Non-pigmented ciliary epithelial cell (primary cell): ENCODE measurements at regions not wholly inside any gene's neighbourhood (a gene's known extent, or its start where the extent isn't known, plus 50 kb on each side); places are given as distances from the start of the nearest gene placed in this dataset.

ENCODE experiments used
- DNase-seq: peaks from one replicate; pipeline ENCODE4 v3.0.0-alpha.2; 2010; ENCODE audit warnings: low read depth

DNA sequence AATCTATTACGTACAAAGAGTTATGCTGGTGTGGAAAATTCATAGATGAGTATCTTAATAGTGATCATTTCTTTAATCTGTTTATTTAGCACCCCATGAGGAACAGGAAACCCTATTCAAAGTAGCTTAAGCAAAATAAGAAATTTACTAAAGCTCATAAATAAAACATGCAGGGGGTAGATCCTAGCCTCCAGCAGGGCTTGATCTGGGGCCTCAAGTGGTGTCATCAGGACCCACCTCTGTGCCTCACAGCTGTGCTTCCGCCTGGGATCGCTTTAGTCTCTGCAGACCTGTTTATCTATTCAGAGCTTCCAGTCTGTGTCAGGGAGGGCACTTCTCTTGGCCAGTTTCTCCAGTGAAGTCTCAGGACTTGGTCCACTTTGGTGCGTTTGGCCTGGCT, 171.0 kb upstream of the SLC24A5 start:
- no peak for DNase-seq

DNA sequence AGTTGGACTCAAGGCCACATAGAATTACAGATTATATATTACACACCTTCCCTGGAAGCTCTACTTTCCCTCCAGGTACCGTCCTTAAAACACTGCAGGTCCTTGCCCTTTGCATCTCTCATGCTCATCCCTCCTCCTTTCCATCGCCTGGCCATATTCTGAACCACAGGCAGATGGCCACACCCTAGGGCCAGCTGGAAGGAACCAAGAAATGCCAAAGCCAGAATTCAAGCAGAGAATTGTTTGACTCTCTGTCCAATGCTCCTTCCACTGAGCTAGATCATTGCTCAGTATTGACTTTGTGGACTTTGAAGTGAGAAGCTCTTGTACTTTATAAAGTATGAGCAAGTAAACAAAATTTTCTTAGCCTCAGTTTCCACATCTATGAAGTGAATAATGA, 170.3 kb upstream of the SLC24A5 start:
- no peak for DNase-seq

DNA sequence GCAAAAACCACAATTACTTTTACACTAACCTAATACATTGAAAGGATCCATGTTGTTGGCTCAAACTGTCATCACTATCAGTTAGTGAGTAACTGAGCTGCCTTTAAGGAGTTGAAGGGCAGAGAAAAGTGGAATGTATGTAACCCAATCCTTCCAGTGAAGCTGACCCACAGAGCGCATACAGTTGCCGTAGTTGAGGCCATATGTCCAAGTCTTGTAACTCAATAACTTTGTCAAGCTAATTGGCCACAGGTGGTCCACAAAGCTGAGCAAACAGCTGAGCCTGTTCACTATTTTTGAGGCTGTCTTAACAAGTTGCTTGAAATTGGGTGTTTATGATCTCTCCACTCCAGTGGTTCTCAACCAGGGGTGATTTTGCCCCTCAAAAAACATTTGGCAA, 169.0 kb upstream of the SLC24A5 start:
- no peak for DNase-seq

DNA sequence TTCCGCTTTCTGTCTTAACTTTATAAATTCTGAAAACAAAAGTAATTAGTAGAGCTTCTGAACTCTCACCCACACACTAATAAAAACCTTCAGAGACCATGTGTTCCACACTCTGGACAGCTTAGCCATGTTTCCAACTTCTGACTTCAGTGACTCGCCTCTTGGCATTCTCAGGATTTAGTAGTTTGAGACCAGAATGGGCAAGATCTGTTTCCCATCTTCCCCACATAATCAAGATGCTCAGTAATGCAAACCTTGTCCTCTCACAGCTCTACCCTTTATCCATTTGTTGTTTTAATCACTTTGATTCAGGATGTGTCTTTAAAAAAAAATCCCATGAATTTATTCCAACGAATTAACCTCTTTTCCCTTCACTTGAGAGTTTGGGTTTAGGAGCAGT, 166.6 kb upstream of the SLC24A5 start:
- no peak for DNase-seq

DNA sequence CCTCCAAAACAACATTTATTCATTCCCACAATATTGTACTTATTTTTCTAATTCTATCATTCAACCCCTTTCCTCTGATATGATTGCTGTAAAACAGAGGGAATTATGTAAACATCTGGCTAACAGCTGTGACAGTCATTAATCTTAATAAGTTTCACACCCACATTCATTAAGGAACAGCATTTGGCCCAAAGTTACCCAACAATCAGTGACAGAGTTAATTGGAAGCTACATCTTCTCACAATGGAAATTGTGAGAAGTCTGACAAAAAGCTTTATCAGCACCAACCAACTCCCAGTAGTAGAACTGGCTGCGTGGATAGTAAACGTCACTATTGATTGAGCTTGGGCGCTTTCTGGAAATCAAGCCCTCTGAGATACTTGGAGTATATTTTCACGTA, 165.8 kb upstream of the SLC24A5 start:
- no peak for DNase-seq

DNA sequence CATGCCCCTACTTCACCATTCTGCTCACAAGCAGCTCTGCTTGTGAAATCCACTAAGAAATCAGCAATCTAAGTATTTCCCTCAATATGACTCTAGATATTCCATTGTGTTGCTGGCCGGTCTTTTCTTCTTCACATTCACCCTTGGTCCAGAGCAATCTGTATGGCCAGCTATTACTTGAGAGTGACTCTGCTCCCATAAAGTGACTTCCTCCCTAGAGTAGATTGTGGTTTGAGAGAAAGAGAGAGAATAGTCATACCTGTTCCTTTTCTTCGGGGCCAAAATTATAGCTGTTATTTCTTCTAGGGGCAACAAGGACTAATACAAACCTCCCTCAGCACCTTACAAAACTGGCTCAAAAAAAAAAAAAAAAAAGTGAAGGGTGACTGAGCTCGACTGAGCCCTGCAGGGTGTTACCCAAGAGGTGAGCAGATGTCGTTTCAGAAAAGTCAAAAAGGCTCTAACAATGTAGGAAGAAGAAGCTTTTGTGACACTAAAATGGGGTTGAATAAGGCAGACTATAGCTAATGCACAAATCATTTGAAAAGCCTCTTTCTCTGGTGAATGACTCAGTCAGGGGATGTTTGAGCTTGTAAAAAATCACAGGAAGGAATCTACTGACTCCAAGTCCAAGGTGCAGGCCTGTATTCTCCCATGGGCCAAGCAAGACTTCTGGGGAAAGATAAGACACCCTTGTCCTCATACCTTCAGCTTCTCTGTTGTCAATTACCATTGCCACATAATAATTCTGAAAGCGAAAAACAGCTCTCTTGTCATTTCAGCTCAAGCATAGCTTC, 161.0 kb upstream of the SLC24A5 start:
- no peak for DNase-seq

DNA sequence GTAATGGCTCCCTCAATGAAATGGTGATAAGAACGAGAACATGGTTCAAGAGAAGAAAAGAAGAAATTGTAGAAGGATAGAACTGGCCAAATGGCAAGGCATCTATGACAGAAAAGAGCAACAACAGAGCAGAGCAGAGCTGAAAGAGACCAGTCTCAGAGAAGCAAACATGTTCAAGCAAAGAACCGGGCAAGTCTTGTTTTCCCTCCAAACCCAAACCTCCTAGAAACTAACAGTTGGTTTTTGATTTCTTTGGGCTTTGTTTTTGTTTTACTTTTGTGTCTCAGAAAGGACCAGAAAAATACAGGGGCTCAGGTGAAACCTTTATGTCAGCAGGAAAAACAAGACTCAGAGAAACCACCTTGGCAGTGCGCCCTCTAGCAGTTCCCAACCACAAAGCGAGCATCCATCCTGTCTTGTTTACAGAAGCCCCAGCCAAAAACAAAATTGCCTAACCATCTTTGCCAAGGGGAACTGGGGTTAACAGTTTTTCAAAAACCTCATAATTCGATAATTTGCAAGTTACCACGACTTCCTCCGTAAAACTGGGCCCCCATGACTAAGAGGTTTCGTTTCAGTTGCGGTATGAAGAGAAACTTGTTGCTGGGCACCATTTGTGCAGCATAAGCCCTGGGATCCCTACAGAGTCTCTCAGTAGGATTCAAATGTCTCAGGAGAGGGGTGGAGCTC, 159.2 kb upstream of the SLC24A5 start:
- DNase-seq, result no peak

DNA sequence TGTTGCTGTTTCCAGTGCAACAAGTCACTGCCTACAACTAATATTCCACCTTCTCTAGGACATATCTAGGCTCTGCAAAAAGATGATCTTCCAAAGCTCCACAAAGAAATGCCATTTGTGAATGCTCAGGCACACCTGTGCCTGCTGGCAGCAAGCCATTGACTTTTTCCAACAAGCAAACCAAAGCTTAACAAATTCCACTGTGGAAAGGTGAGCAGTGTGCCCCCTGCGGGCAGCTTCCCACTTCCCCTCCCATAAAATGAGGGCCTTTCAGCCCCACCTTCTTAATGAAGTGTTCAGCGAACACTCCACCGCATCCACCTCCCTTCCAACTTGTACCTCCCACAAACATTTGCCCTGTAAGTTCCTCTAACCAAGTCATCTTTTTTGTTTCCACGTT, 157.5 kb upstream of the SLC24A5 start:
- no peak for DNase-seq

DNA sequence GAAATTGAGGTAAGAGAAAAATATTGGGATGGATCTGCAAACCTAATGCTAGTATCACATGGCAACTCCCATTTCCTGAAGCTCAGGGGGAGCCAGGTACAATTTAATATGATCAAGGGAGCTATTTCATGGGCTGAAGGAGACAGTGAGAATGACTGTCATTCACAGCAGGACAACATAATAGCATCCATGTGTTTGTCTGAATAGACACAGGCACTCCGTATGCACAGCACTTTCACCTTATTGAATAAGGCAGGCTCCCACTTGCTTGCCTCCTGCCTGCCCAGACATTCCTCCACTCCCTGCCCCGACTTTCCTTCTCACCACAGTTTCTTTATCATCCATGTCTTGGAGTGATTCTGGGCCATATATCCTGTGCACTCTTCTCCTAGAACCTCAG, 156.6 kb upstream of the SLC24A5 start:
- no peak for DNase-seq

DNA sequence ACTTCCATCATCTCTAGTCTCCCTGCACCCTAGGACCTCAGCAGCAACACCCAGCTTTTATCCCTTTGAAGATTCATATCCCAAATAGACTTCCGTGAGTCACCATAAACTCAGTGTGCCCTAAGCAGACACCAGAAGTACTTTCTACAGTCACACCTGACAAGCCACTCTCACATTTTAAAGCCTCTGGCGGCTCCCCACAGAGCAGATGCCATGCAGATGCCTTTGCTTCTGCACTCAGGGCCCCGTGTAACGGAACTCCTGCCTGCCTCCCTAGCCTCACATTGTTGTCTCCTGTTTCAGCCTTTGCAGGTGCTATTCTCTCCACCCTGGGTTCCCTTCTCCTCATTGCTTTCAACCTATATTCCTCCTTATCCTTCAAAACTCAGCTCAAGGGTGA, 155.5 kb upstream of the SLC24A5 start:
- no peak for DNase-seq

DNA sequence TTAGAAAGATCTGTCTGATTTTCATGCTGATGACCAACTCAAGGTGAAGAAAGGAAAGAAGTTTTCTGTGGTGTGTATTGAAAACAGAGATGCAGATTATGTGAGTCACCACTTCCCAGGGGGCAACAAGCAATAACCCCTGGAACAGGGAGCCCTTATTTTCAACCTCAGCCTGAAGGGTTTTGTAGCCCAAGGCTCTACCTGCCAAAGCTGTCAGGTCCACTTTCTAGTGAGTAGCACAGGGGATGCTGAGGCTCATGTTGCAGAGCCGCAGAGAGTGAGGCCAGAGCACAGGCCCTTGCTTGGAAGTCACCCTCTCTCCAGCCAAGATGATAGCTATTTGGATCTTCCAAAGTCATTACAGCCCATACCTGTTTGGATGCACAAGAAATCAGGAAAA, 152.2 kb upstream of the SLC24A5 start:
- no peak for DNase-seq

DNA sequence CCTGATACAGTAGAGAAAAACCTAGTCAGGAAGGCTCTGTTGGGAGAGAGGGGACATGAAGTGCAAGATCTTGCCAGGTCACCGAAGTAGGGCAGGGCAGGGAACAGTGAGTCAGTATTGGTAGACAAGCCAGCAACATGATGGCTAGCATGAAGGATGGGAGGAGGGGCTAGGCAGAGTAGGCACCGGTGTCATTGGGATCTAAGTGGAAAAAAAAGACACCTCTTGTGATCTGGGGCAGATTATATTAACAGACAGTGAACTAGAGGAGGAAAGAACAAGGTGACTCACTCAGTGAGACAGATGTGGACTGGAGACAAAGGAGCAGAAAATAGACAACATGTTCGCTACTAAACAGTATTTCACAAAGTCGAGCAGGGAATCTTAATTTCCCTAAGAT, 149.2 kb upstream of the SLC24A5 start:
- DNase-seq, result no peak

DNA sequence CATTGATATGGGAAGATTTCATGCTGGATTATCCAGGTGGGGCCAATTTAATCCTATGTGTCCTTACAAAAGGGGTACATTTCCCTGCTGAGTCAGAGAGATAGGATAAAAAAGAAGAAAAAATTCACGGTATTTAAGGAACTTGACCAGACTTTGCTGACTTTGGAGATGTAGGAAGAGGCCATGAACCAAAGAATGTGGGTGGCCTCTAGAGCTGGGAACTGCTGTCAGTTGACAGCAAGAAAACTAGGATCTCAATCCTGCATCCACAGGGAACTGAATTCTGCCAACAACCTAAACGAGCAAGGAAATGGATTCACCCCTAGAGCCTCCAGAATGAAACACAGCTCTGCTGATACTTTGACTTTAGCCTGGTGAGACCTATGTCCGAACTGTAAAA, 148.1 kb upstream of the SLC24A5 start:
- no peak for DNase-seq

DNA sequence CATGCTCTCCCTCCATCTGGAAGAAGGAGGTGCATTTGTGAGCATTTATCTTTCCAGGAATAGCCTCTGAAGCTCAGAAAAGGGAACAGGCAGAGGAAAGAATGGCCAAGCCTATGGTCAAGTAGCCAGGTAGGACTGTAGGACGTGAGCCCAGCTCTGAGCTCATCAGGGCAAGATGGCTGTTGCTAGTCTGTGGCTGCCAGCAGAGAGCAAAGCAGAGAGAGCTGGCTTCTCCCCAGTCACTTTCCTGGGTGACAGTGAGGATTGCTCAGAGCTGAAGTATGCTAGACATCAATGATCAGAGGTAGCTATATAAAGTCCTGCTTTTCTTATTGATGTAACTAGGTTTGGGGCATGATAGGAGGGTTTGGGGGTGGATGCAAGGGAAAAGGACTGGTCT, 146.1 kb upstream of the SLC24A5 start:
- no peak for DNase-seq

DNA sequence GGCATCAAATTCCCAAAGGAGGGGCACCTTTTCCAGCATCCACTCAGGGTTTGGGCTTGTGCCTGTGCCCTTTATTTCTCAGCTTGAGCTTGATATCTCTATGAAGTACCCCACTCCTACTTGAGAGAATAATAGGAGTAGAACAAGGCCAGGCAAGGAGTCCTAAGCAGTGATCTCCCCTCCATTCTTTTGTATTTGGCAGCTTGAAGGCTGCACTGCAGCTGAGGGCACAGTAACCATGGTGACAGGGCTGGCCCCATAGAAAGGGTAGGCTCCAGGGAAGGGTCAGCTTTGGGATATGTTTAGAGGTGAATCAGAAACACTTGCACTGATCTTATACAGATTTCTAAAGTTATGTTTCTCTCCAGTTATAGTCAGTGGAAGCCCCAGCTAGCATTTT, 145.4 kb upstream of the SLC24A5 start:
- no peak for DNase-seq

DNA sequence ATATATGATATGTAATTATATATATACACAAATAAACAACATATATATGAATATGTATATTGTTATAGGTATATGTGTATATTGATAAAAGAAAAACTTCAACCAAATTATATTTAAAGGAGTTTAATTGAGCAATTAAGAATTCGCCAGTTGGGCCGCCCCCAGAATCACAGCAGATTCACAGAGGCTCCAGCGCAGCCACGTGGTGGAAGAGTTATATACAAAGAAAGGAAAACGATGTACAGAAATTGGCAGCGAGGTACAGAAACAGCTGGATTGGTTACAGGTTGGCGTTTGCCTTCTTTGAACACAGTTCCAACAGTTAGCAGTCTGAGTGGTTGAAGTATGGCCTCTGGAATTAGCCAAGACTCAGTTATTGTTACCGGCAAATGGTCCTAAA, 137.3 kb upstream of the SLC24A5 start:
- no peak for DNase-seq

DNA sequence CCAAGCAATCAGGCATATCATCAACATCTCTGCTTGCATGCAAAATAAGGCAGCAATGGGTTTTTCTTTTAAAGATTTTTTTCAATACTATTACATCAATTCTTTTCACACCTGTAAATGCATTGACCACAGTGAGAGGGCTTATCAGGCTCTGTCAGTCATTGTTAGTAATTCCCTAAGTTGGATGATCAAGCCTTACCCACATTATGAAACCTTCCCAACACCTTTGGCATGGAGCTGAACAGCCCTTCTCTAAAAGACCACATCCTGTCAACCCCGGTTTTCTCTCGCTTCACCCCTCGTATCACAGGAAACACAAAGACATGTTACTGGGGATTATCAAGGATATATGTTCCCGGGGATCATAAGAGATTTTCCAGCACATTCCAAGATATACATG, 135.2 kb upstream of the SLC24A5 start:
- no peak for DNase-seq

DNA sequence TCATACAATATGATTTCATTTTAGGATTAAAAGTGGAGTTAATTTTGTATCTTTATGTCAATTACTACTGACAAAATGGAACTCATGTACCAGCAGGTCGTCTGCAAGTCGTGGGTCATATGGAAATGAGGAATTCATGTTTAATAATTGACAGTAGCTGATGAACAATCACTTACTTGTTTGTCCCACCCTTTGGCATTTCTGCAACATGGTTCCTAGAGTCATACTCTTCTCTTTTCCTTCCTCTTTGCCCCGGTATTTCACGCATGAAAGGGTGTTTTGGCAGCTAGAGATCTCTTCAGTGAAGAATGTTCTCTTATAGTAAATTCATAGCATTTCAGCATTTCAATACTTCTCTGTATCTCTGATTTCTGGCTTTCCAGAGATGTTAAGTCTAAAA, 133.3 kb upstream of the SLC24A5 start:
- no peak for DNase-seq

DNA sequence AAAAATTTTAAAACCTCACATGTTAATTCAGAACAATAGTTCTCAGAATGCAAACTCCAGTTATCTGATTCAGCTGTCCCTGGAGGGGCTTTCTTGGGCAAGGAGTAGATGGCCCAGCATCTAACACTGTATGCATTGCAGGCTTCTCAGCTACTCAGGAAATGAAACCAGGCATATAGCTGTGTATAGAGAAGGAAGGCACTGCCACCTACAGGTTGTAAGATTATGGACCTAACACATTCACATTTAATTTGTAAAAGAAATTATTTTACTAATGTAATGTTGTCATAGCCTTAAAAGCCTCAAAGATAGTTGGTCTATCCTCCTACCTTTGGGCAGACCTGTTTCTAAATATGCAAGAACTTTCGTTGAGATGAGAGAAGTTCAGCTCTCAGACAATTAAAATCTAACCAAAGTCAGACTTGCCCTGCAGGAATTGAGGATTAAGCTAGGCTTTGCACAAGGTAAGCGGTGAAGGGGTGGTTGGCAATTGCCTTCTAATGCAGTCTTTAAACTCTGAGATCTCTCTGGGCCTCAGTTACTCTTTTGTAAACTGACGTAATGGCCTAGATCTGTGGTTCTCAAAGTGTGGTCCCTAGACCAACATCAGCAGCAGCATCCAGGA, 132.8 kb upstream of the SLC24A5 start:
- DNase-seq, result peak; percentile 47

DNA sequence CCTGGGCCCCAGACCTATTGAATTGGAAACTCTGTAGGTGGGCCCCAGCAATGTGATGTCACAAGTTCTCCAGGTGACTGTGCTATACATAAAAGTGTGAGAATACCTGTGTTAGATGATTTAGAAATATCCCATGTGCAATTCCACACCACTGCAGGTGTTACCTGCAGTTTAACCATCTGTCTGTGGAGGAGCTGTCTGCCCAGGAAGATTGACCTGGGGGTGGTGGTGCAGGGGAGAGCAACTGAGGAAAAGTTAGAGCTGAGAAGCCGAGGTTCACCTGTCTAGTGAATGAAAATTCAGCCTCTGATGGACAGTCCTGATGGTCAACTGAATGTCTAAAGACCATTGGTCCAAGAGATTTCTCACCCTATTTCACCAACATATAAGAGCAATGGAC, 132.2 kb upstream of the SLC24A5 start:
- DNase-seq, result no peak

DNA sequence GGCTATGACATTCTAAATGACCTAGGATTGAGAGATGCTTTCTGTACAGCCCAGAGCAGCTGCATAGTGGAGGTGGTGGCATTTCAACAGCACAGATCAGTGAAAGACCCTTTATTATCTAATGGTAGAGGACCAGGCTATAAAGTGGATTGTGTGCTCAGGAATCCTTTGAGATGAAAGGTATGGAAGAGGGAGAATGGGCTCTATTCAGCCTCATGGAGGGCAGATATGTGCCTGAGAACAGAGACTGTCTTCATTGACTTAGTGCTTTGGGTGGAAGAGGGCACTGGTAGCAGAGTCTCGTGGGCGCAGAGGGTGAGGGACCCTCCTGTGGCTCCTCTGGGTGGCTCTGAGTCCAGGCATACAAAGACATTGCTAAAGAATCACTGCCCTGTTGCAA, 130.0 kb upstream of the SLC24A5 start:
- DNase-seq, result no peak

DNA sequence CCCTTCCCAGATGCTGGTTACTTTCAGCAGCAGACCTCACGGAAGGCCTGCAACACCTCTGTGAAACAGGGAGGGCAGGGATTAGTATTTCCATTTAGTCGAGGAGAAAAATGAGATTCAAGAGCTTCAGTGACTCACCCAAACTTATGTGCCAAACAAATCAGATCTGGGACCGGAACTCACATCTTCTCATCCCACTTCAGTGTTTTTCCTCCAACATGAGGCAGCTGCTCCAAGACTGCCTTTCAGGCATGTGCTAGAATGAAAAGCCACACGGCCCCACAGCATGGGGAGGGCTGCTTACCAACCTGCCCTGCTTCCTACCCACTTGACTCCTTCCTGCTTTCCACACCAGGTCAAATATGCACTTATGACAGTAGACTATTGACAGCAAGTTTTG, 129.4 kb upstream of the SLC24A5 start:
- DNase-seq, result no peak

DNA sequence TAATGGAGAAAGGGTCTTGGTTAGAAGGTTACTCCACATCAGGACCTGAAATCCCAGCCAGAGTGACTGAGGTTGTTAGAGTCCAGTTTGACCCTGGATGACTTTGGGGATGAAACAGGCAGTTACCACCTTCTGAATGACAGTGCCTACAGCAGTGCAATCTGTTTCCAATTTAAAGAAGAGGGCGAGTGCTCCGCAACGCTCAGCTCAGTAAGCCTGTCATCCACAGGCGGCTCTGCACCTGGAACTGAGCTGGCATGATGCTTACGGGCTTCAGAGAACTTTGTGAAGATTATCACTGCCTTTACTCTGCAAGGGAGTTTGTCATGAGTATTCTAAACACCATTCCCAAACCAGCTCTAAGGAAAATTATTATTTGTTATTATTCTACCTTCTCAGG, 127.7 kb upstream of the SLC24A5 start:
- no peak for DNase-seq
